Bronchial epithelial cell (primary cell): ENCODE measurements at regions not wholly inside any gene's neighbourhood (a gene's known extent, or its start where the extent isn't known, plus 50 kb on each side); places are given as distances from the start of the nearest gene placed in this dataset.

Experiments used
- DNase-seq: peaks from one replicate; pipeline ENCODE4 v3.0.0-alpha.2; 2010; ENCODE audit warnings: low read depth
- FAIRE-seq: peaks from 2 replicates; lab custom pipeline; 2011; peaks lifted over from hg19 to GRCh38; lab: Jason Lieb, UNC
- H3K27me3 ChIP-seq: 2 replicates; pipeline ENCODE4 v1.5.1; 2011; ENCODE audit warnings: low read length; ENCODE audit not compliant: control insufficient read depth, insufficient read depth
- H3K36me3 ChIP-seq: 2 replicates; pipeline ENCODE4 v1.5.1; 2011; ENCODE audit warnings: low read length; ENCODE audit not compliant: control insufficient read depth, insufficient read depth
- H3K4me3 ChIP-seq: 2 replicates; pipeline ENCODE4 v1.5.1; 2011; ENCODE audit warnings: mild to moderate bottlenecking, low read depth, low read length, control low read depth
- TF ChIP-seq, protein P1 (sequence below): IDR thresholded peaks from 2 replicates; pipeline ENCODE4 v1.5.1; 2011; ENCODE audit warnings: mild to moderate bottlenecking, moderate library complexity, low read length, control low read depth, inconsistent platforms; ENCODE audit not compliant: insufficient read depth, severe bottlenecking

DNA sequence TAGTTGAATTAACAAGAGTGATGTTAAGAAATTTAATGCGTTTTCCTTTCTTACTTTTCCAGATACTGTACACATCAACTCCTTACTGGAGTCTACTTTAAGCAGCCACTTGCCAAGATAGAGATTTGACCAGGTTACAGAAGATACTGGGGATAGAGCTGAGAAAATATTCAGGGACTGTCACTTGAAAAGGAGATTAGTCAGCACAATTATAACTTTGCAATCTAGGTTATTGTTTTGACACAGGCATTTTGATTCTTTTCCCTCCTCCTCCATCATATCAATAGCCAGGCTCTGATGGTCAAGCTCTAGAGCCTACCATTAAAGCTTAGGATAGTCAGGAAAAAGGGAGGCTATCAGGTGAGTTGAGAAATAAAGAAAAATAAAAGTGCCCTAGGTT lies 345.9 kb upstream of the ITGA1 start:
- H3K27me3 ChIP-seq, result no peaks in the 10 kb centered on the region
- TF ChIP-seq, protein P1, sequence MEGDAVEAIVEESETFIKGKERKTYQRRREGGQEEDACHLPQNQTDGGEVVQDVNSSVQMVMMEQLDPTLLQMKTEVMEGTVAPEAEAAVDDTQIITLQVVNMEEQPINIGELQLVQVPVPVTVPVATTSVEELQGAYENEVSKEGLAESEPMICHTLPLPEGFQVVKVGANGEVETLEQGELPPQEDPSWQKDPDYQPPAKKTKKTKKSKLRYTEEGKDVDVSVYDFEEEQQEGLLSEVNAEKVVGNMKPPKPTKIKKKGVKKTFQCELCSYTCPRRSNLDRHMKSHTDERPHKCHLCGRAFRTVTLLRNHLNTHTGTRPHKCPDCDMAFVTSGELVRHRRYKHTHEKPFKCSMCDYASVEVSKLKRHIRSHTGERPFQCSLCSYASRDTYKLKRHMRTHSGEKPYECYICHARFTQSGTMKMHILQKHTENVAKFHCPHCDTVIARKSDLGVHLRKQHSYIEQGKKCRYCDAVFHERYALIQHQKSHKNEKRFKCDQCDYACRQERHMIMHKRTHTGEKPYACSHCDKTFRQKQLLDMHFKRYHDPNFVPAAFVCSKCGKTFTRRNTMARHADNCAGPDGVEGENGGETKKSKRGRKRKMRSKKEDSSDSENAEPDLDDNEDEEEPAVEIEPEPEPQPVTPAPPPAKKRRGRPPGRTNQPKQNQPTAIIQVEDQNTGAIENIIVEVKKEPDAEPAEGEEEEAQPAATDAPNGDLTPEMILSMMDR, result no peak
- FAIRE-seq, result no peak
- H3K36me3 ChIP-seq, result no peaks in the 10 kb centered on the region
- no peak overlapping the region for H3K4me3 ChIP-seq
- DNase-seq, result no peak

DNA sequence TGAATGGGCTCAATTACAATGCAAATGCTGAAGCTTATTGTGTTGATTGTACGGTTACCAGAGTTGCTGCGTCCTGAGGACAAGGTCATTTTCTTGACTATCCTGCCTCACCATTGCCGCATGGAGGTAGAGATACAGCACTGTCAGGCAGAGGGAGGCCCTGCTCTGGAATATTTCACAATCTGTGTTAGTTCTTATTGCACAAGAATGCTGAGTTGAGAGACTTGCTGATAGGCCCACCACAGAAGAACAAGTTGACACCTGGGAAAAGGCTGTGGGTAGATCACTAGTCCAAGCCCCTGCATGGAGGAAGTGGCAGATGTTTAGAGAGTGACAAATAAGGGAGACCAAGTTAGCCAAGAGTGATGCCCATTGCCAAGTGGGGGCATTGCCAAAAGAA lies 344.5 kb upstream of the ITGA1 start:
- TF ChIP-seq, protein P1, result no peak
- no peaks in the 10 kb centered on the region for H3K27me3 ChIP-seq
- no peaks in the 10 kb centered on the region for H3K36me3 ChIP-seq
- peak; percentile 32 for FAIRE-seq
- no peak for DNase-seq
- H3K4me3 ChIP-seq, result no peak overlapping the region

DNA sequence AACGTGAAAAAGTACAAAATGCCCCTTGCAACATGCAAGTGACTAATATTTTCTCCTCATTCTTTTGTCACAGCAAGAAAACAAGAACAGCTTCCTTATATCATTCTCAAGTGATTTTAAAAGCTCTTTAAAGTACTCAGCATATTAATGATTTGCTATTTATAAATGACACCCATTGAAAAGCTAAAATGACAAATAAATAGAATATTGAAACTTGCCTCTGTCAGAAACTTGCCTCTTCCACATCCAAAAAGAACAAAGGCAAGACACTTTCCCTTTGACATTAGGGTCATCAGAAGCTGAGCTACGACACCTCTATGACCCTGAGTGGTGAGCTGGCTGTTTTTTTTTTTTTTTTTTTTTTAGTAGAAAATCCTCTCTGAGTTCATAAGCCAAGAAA lies 339.6 kb upstream of the ITGA1 start:
- H3K4me3 ChIP-seq, result no peak overlapping the region
- no peaks in the 10 kb centered on the region for H3K36me3 ChIP-seq
- DNase-seq (peak; percentile 3), FAIRE-seq (no peak)
- no peaks in the 10 kb centered on the region for H3K27me3 ChIP-seq
- TF ChIP-seq, protein P1, result no peak

DNA sequence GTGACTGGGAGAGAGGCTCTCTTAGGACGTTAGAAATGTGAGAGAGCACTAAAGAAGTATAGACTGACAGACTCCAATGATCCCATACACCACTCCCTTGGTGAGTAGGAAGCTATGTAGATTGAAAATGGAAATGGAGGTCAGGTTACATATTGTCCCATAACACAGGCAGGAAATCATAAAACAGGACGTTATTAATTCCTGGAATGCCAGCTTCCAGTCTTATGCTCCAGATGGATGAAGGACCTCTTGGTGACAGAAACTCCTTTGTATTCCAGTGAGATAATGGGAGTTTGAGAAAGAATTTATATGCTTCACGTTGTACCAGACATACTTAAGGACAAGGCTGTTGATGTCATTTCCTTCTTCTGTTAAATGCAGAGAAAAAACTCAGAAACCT lies 338.2 kb upstream of the ITGA1 start:
- no peak for FAIRE-seq
- H3K36me3 ChIP-seq, result no peaks in the 10 kb centered on the region
- no peak overlapping the region for H3K4me3 ChIP-seq
- TF ChIP-seq, protein P1, result no peak
- no peaks in the 10 kb centered on the region for H3K27me3 ChIP-seq
- DNase-seq, result no peak

DNA sequence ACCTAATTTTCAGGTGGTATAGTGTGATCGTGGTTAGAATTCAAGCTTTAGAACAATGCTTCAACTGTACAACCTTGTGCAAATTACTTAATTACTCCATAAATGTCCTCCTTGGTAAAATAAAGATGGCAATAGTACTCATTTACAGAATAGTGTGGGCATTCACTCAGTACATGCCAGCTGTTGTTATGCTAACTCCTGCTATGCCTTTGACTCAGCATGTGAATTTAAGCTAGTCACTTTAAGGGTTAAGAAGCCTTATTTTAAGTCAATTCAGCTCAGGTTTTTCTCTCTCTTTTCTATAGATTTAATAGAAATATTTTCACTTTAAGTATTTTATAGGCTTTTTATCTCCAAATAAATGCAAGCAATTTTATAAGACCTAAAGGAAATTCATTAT lies 335.6 kb upstream of the ITGA1 start:
- no peak for FAIRE-seq
- Histone ChIP-seq H3K4me3 (no peak overlapping the region), H3K36me3 (no peaks in the 10 kb centered on the region), H3K27me3 (no peaks in the 10 kb centered on the region)
- TF ChIP-seq, protein P1, result no peak
- DNase-seq, result no peak

DNA sequence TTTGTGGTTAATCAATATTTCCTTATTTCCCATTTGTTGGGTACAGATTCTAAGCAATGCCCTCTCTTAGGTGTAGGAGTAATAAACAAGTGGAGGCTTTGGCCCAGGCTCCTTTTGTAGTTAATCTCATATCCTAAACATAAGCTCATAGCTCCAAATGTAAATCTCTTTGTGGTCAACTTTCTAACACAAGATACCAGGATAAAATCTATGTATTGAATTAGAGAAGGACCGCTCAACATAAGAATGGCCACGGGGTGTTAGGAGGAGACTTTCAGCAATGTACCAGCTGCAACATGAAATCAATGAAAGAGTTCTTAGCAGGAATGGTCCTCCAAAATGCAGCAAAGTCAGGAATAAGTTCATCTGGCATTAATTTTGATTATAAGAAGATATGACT lies 334.5 kb upstream of the ITGA1 start:
- no peaks in the 10 kb centered on the region for H3K27me3 ChIP-seq

More for the DNA sequence above, 334.5 kb upstream of the ITGA1 start:
- DNase-seq, result no peak
- H3K36me3 ChIP-seq, result no peaks in the 10 kb centered on the region
- TF ChIP-seq, protein P1, result no peak
- H3K4me3 ChIP-seq, result no peak overlapping the region
- FAIRE-seq, result no peak
